ENCODE measurements at regions not wholly inside any gene's neighbourhood (a gene's known extent, or its start where the extent isn't known, plus 50 kb on each side); places are given as distances from the start of the nearest gene placed in this dataset.

DNA sequence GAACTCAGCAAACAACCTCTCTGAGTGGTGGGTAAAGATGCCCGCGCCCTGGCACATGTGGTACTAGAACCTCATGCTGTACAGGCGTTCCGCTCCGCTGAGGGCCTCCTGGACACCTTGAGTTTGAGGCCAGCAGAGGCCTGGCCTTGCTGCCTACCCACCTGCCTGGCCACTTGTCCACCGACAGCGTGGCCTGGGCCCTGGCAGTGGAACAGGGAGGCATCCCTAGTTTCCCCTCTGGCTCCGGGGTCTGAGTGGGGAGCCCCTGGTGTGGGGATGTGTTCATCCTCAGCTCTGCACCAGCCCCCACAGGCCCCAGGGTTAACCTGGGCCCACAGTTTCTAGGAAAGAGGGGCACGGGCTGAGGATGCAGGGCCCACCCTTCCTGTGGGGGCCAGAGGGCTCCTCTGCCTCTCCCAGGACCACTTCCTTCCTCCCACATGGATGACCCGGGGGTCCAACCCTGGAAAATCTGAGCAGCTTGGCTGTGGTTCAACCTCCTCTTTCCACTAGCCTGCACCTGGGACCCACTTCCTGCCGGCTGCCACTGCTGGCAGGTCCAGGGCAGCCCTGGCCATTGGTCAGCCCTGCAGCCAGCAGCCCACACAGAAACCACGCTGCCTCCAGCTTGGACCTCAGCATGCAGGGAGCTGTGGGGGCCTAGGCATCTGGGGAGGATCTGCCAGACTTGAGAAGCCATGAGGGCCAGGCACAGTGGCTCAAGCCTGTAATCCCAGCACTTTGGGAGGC, 53.3 kb upstream of the COL18A1 start:
- TF ChIP-seq, protein P1, sequence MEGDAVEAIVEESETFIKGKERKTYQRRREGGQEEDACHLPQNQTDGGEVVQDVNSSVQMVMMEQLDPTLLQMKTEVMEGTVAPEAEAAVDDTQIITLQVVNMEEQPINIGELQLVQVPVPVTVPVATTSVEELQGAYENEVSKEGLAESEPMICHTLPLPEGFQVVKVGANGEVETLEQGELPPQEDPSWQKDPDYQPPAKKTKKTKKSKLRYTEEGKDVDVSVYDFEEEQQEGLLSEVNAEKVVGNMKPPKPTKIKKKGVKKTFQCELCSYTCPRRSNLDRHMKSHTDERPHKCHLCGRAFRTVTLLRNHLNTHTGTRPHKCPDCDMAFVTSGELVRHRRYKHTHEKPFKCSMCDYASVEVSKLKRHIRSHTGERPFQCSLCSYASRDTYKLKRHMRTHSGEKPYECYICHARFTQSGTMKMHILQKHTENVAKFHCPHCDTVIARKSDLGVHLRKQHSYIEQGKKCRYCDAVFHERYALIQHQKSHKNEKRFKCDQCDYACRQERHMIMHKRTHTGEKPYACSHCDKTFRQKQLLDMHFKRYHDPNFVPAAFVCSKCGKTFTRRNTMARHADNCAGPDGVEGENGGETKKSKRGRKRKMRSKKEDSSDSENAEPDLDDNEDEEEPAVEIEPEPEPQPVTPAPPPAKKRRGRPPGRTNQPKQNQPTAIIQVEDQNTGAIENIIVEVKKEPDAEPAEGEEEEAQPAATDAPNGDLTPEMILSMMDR (conservative IDR thresholded peaks at IDR 0.05; ENCODE audit: low read depth): no peak
- no peak overlapping the region for H3K27ac ChIP-seq
- ChIA-PET POLR2A (ENCODE audit: low non-redundant PET) (no interaction called here), CTCF (no interaction called here)
- no peak for DNase-seq (ENCODE audit: low spot score)

GRCh38 chr21:45352621-45353139, 52.3 kb upstream of the COL18A1 start:
- TF ChIP-seq, protein P1 (conservative IDR thresholded peaks at IDR 0.05; ENCODE audit: low read depth): no peak
- CTCF ChIA-PET: no interaction called here
- H3K27ac ChIP-seq: no peak overlapping the region
- DNase-seq (ENCODE audit: low spot score): no peak
- POLR2A ChIA-PET (ENCODE audit: low non-redundant PET): no interaction called here

- TF ChIP-seq, protein P1 (conservative IDR thresholded peaks at IDR 0.05; ENCODE audit: low read depth): no peak
- ChIA-PET CTCF (no interaction called here), POLR2A (ENCODE audit: low non-redundant PET) (no interaction called here)
- DNase-seq (ENCODE audit: low spot score): no peak
- H3K27ac ChIP-seq: no peak overlapping the region
Observed at GRCh38 chr21:45353200-45353599, 51.8 kb upstream of the COL18A1 start.

GRCh38 chr21:45354970-45355369, 50.0 kb upstream of the COL18A1 start:
- ChIA-PET CTCF (no interaction called here), POLR2A (ENCODE audit: low non-redundant PET) (no interaction called here)
- H3K27ac ChIP-seq: no peak overlapping the region
- TF ChIP-seq, protein P1 (conservative IDR thresholded peaks at IDR 0.05; ENCODE audit: low read depth): no peak
- DNase-seq (ENCODE audit: low spot score): no peak
